ENCODE measurements at regions not wholly inside any gene's neighbourhood (a gene's known extent, or its start where the extent isn't known, plus 50 kb on each side); places are given as distances from the start of the nearest gene placed in this dataset.

DNA sequence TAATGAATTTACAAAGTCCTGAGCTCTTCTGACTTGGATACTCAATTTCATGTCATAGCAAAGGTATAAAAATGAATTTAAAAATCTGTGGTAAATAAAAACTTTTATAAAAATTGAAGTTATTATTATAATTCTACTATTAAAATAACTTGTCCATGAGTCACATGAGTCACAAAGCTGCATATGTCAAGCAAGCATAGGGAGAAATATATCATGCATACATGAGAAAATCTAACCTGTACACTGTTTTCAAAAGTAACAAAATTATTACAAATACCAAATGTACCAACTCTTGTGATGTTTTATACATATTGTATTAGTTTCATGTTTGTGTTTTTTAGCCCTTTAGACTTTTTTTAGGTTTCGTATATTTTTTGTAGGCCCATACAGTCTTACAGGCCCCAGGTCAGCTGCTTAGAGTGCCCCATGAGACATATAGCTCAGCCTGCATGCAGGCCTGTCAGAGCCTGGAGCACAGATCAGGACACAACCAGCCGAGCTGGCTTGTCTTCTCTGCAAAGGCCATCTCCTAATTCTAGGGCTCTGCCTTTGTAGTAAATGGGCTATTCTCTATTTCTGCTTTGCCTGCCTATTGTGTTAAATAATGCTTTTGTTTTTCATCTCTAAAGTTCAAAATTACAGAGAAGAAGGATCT, 818.7 kb upstream of the TENM3 start:
- no peak for DNase-seq

- DNase-seq, result no peak
Observed at GRCh38 chr4:181427076-181427475, 816.1 kb upstream of the TENM3 start.

DNA sequence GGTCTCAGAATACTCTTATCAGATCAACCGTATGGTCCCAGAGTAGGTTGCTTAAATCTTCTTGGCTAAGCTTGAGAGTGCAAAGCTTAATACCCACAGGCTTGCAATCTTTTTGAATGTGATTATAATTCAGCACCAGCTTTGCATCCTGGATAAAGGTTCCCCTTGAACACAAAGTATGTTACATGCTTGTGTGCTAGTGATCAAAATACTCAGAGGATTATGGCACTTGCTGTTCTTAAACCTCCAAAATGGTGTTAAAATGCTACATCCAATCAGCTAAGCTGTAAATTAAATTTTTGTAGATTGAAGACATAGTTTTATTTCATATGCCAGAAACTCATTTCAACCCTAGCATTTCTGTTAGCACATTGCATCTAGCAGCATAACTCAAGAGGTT, 812.2 kb upstream of the TENM3 start:
- no peak for DNase-seq

DNA sequence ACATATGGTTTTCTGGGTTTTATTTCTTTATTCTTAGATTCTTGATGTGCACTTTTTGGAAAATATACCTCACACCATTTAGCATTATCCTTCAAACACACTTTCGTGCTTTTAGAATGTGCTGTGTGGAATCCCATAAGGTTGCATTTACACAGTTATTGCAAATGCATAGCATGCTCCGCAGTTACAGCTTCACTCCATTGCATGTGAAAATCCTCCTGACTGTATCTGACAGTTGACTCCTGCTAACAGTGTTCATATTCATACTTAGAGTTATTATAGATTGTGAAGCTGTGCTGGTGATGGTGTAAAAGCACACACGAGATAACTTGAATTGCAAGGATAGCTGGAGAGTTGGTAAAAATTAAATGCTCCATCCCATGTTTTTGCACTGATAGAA, 811.5 kb upstream of the TENM3 start:
- no peak for DNase-seq

DNA sequence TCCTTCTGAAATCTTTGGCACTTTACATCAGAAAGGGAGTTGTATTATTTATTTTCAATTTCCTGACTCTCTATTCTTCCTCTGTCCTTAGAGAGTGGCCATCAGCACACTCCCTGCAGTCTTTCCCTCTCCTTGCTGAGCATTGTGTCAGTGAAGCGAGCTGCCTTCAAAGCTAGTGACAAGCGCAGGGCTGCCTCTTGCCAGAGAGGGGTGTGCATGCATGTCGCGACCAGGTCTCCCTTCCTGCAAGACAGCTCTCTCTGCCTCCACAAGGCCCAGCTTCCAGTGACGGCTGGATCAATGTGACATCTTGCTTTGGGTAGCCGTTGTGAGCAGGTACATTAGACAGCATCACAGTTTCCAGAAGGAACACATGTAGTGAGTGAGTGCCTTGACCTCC, 810.9 kb upstream of the TENM3 start:
- DNase-seq, result no peak

DNA sequence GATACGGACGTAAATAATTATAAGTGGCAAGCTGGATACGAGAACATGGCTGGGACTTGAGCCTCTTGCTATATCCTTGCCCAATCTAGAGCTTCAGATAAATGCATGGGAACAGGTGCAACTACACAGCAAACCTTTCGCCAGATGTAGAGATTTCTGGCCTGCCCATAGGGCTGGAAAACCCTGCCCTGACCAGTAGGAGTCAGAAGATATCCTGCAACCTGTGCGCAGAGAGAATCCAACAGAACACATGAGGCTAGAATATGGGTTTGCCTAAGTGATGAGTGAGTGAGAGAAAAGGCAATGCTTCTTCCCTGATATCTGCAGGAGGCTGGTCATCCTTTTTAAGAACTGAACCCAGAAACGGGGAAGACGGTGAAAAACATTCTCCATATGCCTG, 805.3 kb upstream of the TENM3 start:
- no peak for DNase-seq

DNA sequence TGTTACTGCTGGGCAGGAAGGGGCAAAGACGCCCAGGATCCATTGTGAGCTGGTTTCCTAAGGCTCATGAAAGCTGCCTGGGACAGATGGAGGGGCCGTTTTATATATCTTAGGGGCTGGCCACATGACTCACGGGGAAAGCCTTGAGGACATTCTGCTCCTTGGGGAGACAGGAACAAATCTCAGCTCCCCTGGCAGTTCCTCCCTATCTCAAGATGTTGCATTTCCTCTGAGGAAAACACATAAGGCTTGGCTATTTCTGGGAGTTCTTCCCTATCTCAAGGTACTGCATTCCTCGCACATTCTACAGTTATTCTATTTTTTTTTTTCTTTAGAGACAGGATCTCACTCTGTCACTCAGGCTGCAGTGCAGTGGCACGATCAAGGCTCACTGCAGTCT, 804.6 kb upstream of the TENM3 start:
- DNase-seq, result no peak

DNA sequence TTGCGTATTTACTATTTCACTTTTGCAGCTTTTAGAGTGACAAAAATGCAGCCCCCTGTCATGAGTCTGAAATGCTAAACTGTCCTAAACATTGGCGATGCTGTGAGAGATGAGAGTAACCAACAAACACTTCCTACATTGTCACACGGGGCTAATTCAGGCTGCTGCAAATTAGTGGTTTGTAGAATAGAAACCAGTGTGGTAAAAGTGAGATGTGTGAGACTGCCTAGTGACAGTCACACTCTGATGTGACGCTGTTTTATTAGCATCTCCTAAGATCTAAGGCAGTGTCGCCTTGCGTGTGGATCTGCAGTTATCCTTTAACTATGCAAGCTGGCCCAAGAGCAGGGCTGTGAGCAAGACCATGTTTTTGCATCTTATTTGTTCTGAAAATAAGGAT, 800.2 kb upstream of the TENM3 start:
- no peak for DNase-seq

- DNase-seq, result no peak
Observed at GRCh38 chr4:181465826-181466225, 777.4 kb upstream of the TENM3 start.

- DNase-seq, result no peak
Observed at GRCh38 chr4:181468451-181468850, 774.8 kb upstream of the TENM3 start.

DNA sequence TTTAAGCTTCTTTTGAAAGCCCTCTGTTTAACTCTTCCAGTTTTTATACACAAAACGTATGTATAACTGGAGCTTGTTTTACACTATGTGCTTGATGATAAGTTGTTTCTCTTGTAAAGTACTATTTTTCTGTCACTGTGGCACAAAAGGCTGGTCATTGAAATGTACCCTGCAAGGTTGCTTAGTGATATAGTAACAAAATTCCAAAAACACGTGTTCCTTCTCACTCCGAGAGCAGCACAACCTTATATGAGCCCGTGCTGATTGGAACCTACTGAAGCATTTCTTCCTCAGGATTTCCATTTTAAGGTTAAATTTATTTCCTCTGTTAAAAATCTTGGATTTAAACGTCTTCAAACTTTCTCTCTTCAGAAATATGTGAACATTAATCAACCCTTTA, 772.9 kb upstream of the TENM3 start:
- no peak for DNase-seq

GRCh38 chr4:181475359-181475758, 767.8 kb upstream of the TENM3 start:
- no peak for DNase-seq

- no peak for DNase-seq
Observed at GRCh38 chr4:181475781-181476507, 767.3 kb upstream of the TENM3 start.

DNA sequence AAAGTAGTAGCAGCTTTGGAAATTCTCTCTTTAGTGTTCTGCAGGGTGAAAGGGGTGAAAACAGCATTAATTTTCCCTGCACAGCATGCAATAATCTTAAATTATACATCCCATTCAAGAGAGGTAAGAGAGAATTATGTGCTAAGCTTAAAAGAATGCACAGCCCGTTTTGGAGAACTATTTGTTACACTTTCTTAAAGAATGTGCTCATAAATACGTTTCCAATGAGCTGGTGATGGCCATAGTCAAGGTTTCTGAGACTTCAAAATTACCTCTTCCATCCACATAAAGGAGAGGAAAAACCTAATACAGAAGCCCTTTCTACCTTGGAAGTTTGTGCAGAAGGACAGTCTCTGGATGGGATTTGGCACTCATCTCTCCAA, 766.7 kb upstream of the TENM3 start:
- no peak for DNase-seq

GRCh38 chr4:181477591-181477990, 765.6 kb upstream of the TENM3 start:
- DNase-seq, result no peak

GRCh38 chr4:181478656-181479055, 764.5 kb upstream of the TENM3 start:
- no peak for DNase-seq

DNA sequence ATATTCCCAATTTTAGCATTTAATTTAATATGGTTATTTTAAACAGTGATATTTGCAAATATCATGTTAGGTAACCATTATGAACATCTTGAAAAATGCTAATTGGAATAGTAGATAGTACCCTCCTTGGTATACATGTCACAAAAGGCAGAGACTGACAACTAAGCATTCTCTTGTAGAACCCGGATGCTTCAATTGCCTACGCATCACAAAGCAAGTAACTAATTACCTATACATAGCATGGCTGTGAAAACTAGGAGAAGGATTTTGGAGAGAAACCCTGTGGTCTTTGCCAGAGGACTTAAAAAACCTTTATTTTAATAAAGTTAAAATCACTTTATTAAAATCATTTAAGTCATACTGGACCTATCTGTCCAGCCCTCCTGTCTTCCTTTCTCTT, 764.1 kb upstream of the TENM3 start:
- DNase-seq, result no peak

DNA sequence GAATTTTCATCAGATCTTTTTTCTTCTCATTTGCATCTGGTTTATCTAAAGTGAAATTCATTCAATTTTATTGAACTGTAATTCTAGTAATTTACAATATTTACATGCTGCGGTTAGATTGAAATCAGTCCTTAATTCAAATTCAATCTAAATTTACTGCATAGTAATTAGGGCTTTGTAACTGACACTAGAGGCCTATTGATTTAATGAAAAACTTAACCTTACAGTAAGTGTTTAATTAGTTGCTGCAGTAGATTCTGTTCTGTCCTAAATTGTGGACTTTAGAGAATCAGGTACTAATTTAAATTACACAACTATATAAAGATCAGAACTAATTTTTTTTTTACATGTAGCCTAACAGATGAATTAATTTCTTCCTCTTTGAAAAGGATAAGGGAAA, 758.8 kb upstream of the TENM3 start:
- no peak for DNase-seq

GRCh38 chr4:181488926-181489325, 754.3 kb upstream of the TENM3 start:
- no peak for DNase-seq

DNA sequence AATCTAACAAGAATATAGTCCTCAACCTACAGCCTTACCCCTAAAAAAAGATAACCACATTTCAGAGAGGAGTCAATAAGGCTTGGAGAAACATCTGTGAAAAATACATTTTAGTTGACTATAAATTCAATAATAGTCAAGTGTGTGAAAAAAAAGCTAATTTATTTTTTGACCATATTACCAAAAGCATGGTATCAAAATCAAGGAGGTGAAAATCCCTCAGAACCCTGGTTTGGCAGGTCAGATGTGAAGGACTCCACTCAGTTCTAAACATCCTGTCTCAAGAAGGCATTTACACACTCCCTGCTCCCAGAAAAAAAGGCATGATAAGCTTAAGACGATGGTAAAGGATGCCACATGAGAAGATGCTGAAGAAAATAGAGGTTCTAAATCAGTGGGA, 745.1 kb upstream of the TENM3 start:
- DNase-seq, result no peak

GRCh38 chr4:181502611-181503010, 740.6 kb upstream of the TENM3 start:
- no peak for DNase-seq

DNA sequence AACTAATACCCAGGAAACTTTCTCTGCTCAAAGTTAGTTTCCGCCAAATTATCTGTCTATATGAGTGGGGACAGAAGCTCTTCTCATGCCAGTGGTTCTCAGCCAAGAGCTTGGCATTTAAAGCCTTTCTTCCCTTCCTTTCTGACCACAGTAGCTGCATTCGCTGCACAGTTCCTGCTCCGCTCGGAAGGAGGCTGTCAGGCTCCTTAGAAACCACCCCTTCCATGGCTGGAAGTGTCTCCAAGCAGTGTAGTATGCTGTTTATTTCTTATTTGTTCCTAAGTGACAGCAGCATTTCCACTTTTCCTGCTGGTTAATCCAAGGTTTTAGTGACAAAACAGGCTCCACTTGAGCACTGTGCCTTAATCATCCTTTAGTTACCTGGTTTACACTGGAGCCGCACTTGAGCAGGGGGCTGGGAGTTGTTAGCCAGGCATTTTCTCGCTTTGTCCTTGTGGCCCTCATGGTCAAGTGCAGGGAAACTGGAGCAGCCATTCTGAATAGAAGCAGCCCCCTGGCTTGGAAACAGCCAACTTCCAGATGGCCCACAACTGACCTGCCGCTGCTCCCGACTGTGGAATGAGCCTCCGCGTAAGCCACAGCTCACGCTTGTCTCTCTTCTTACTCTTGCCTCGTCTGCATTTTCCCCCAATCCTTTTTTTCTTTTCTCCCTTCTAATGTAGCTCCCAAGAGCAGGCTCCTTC, 739.4 kb upstream of the TENM3 start:
- DNase-seq, result no peak

- no peak for DNase-seq
Observed at GRCh38 chr4:181504924-181505323, 738.3 kb upstream of the TENM3 start.

DNA sequence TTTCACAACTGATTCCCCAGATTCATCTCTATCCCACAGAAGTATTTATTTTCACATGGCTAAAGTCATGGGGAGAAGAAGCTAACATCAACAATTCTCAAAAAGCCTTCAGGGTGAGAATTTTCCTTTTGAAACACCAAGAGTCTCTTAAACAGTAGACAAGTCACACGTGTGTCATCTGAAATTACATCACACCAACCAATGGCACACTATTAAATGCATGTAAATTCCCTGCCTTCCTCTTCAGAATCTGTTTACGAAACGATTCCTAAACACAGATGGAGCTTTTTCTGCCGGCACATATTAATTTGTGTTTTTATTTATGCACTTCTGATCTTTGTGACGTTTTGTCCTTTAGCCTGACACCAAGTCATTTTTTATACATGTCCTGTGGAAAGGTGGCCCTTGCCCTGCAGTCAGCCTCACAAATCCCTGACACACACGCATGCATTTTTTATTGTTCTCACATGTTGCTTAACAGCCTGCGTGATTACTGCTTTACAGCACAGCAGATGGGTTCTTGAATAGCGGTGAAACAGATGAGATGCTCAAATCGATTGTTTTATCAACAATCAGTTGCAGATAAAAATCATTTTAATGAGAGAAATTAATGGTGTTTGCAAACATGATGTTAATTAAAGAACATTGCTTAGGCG, 735.9 kb upstream of the TENM3 start:
- no peak for DNase-seq

Measured in activated gamma-delta T cell treated with Interleukin-2 at 50 U/mL for 16 hours (primary cell).